ENCODE measurements at regions not wholly inside any gene's neighbourhood (a gene's known extent, or its start where the extent isn't known, plus 50 kb on each side); places are given as distances from the start of the nearest gene placed in this dataset.
A peak's percentile ranks its signal among the peaks of the same experiment; 100 is the strongest.

DNA sequence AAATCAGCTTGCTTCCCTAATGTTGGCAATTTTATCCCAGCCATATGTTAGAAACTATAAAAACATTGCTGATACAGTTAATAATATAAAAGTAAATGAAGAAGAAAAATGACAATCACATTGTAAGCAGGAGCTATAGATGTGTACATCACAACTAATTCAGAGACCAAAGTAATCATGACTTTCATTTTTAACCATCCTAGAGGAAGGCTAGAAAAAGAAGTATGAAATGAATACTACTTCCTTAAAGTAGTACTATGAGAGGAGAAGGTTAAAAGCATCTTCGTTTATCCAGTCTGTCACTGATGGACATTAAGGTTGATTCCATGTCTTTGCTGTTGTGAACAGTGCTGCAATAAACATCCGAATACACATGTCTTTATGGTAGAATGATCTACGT is 135.5 kb downstream of the IRS2 start:
- Histone ChIP-seq H3K79me2 (ENCODE audit: insufficient read depth, low read depth) (no peaks in the 10 kb centered on the region), H3K4me3 (IDR thresholded peaks at IDR 0.05; ENCODE audit: insufficient read depth, low read depth, low read length) (no peak overlapping the region), H3K4me2 (no peak overlapping the region), H3K36me3 (ENCODE audit: insufficient read depth) (no peaks in the 10 kb centered on the region), H3K4me1 (ENCODE audit: low read depth, poor library complexity, severe bottlenecking) (peaks cover 18% of the 10 kb centered on the region), H4K20me1 (ENCODE audit: insufficient read depth) (no peaks in the 10 kb centered on the region), H3K27me3 (ENCODE audit: insufficient read depth, low read depth) (no peaks in the 10 kb centered on the region), H2AFZ (ENCODE audit: low read depth) (no peak overlapping the region), H3K27ac (no peak overlapping the region), H3K9ac (no peak overlapping the region)
- TF ChIP-seq, protein P1, sequence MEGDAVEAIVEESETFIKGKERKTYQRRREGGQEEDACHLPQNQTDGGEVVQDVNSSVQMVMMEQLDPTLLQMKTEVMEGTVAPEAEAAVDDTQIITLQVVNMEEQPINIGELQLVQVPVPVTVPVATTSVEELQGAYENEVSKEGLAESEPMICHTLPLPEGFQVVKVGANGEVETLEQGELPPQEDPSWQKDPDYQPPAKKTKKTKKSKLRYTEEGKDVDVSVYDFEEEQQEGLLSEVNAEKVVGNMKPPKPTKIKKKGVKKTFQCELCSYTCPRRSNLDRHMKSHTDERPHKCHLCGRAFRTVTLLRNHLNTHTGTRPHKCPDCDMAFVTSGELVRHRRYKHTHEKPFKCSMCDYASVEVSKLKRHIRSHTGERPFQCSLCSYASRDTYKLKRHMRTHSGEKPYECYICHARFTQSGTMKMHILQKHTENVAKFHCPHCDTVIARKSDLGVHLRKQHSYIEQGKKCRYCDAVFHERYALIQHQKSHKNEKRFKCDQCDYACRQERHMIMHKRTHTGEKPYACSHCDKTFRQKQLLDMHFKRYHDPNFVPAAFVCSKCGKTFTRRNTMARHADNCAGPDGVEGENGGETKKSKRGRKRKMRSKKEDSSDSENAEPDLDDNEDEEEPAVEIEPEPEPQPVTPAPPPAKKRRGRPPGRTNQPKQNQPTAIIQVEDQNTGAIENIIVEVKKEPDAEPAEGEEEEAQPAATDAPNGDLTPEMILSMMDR (conservative IDR thresholded peaks at IDR 0.05; ENCODE audit: low read depth, low read length), result no peak

DNA sequence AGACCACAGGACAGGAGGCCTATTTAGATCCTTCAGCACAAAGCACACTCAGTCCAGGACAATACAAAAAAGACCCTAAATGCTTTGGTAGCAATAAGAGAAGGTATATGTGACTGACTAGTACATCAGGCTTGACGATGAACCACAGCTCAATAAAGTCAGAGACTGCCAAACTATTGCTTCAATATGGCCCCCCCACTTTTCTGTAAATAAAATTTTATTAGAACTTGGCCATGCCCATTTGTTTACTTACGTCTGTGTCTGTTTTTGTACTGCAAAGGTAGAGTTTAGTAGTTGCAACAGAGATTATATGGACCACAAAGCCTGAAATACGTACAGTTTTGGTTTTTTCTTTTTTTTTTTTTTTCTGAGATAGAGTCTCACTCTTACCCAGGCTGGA is 136.7 kb downstream of the IRS2 start:
- Histone ChIP-seq H4K20me1 (ENCODE audit: insufficient read depth) (no peaks in the 10 kb centered on the region), H3K27me3 (ENCODE audit: insufficient read depth, low read depth) (no peaks in the 10 kb centered on the region), H3K9ac (no peak overlapping the region), H3K4me2 (no peak overlapping the region), H3K27ac (no peak overlapping the region), H3K79me2 (ENCODE audit: insufficient read depth, low read depth) (no peaks in the 10 kb centered on the region), H2AFZ (ENCODE audit: low read depth) (no peak overlapping the region), H3K4me3 (IDR thresholded peaks at IDR 0.05; ENCODE audit: insufficient read depth, low read depth, low read length) (no peak overlapping the region), H3K36me3 (ENCODE audit: insufficient read depth) (no peaks in the 10 kb centered on the region), H3K4me1 (ENCODE audit: low read depth, poor library complexity, severe bottlenecking) (peaks cover 29% of the 10 kb centered on the region)
- TF ChIP-seq, protein P1 (conservative IDR thresholded peaks at IDR 0.05; ENCODE audit: low read depth, low read length), result no peak

- no peaks in the 10 kb centered on the region for H3K27me3 ChIP-seq (ENCODE audit: insufficient read depth, low read depth)
- H3K36me3 ChIP-seq (ENCODE audit: insufficient read depth), result no peaks in the 10 kb centered on the region
- no peak overlapping the region for H3K27ac ChIP-seq
- no peaks in the 10 kb centered on the region for H4K20me1 ChIP-seq (ENCODE audit: insufficient read depth)
- no peak overlapping the region for H3K4me3 ChIP-seq (IDR thresholded peaks at IDR 0.05; ENCODE audit: insufficient read depth, low read depth, low read length)
- no peak overlapping the region for H2AFZ ChIP-seq (ENCODE audit: low read depth)
- peaks cover 48% of the 10 kb centered on the region for H3K4me1 ChIP-seq (ENCODE audit: low read depth, poor library complexity, severe bottlenecking)
- no peaks in the 10 kb centered on the region for H3K79me2 ChIP-seq (ENCODE audit: insufficient read depth, low read depth)
- H3K4me2 ChIP-seq, result no peak overlapping the region
- TF ChIP-seq, protein P1 (conservative IDR thresholded peaks at IDR 0.05; ENCODE audit: low read depth, low read length), result no peak
- no peak overlapping the region for H3K9ac ChIP-seq
Measured at GRCh38 chr13:109647699-109648098, 138.7 kb downstream of the IRS2 start.

- Histone ChIP-seq H3K27ac (peak overlapping the region; percentile 79; the same call in 1 of the 2 replicates), H3K79me2 (ENCODE audit: insufficient read depth, low read depth) (no peaks in the 10 kb centered on the region)
- TF ChIP-seq, protein P1 (conservative IDR thresholded peaks at IDR 0.05; ENCODE audit: low read depth, low read length), result no peak
Measured at GRCh38 chr13:109647053-109647452, 139.3 kb downstream of the IRS2 start.

More at GRCh38 chr13:109647053-109647452, 139.3 kb downstream of the IRS2 start:
- Histone ChIP-seq H3K4me3 (IDR thresholded peaks at IDR 0.05; ENCODE audit: insufficient read depth, low read depth, low read length) (no peak overlapping the region), H3K4me2 (peak overlapping the region; percentile 58), H4K20me1 (ENCODE audit: insufficient read depth) (no peaks in the 10 kb centered on the region), H3K36me3 (ENCODE audit: insufficient read depth) (no peaks in the 10 kb centered on the region), H3K9ac (no peak overlapping the region; the same call in 1 of the 2 replicates), H3K27me3 (ENCODE audit: insufficient read depth, low read depth) (no peaks in the 10 kb centered on the region), H3K4me1 (ENCODE audit: low read depth, poor library complexity, severe bottlenecking) (peaks cover 52% of the 10 kb centered on the region), H2AFZ (ENCODE audit: low read depth) (no peak overlapping the region)
